ENCODE measurements at regions not wholly inside any gene's neighbourhood (a gene's known extent, or its start where the extent isn't known, plus 50 kb on each side); places are given as distances from the start of the nearest gene placed in this dataset.

- no peak for ATAC-seq
- H3K4me3 ChIP-seq = no peak overlapping the region
- no peaks in the 10 kb centered on the region for H3K4me1 ChIP-seq
- no peaks in the 10 kb centered on the region for H3K36me3 ChIP-seq
- no peaks in the 10 kb centered on the region for H3K9me3 ChIP-seq
- no peaks in the 10 kb centered on the region for H3K27me3 ChIP-seq
- TF ChIP-seq CTCF (IDR thresholded peaks at IDR 0.05) (no peak), POLR2A (IDR thresholded peaks at IDR 0.05) (no peak), EP300 (IDR thresholded peaks at IDR 0.05) (no peak), POLR2AphosphoS5 (IDR thresholded peaks at IDR 0.05) (no peak)
- no peak overlapping the region for H3K27ac ChIP-seq
These were observed 343.1 kb downstream of the CCER1 start for GRCh38 chr12:90611891-90612290.

GRCh38 chr12:90611048-90611447 is 343.9 kb downstream of the CCER1 start:
- TF ChIP-seq POLR2AphosphoS5 (IDR thresholded peaks at IDR 0.05) (no peak), CTCF (IDR thresholded peaks at IDR 0.05) (no peak), EP300 (IDR thresholded peaks at IDR 0.05) (no peak), POLR2A (IDR thresholded peaks at IDR 0.05) (no peak)
- H3K36me3 ChIP-seq = no peaks in the 10 kb centered on the region
- ATAC-seq = no peak
- no peaks in the 10 kb centered on the region for H3K4me1 ChIP-seq
- no peak overlapping the region for H3K27ac ChIP-seq
- H3K27me3 ChIP-seq = no peaks in the 10 kb centered on the region
- no peak overlapping the region for H3K4me3 ChIP-seq
- H3K9me3 ChIP-seq = no peaks in the 10 kb centered on the region
- WGBS, 2 donors (ENCODE audit: low coverage in 1 of 2) = 68 to 77% methylated on average over 3 of the region's 3 CpGs

- 67 to 86% methylated on average over 2 of the region's 2 CpGs for WGBS, 2 donors (ENCODE audit: low coverage in 1 of 2)
- Histone ChIP-seq H3K9me3 (no peaks in the 10 kb centered on the region), H3K4me3 (no peak overlapping the region), H3K27me3 (no peaks in the 10 kb centered on the region), H3K4me1 (no peaks in the 10 kb centered on the region), H3K27ac (no peak overlapping the region), H3K36me3 (no peaks in the 10 kb centered on the region)
- TF ChIP-seq POLR2AphosphoS5 (IDR thresholded peaks at IDR 0.05) = no peak
- no peak for TF ChIP-seq CTCF (IDR thresholded peaks at IDR 0.05)
- TF ChIP-seq POLR2A (IDR thresholded peaks at IDR 0.05) = no peak
- TF ChIP-seq EP300 (IDR thresholded peaks at IDR 0.05) = no peak
- ATAC-seq = no peak
These were observed 361.2 kb downstream of the CCER1 start for GRCh38 chr12:90593596-90594295.

GRCh38 chr12:90589956-90590355 is 365.0 kb downstream of the CCER1 start:
- no peak for ATAC-seq
- WGBS, 2 donors (ENCODE audit: low coverage in 1 of 2) = 90% methylated on average over 1 of the region's 1 CpG; no CpG with 5 or more reads in 1 of the 2 donors

More at GRCh38 chr12:90589956-90590355, 365.0 kb downstream of the CCER1 start:
- H3K27ac ChIP-seq = no peak overlapping the region
- no peak overlapping the region for H3K4me3 ChIP-seq
- H3K9me3 ChIP-seq = no peaks in the 10 kb centered on the region
- no peaks in the 10 kb centered on the region for H3K4me1 ChIP-seq
- TF ChIP-seq CTCF (IDR thresholded peaks at IDR 0.05) (no peak), EP300 (IDR thresholded peaks at IDR 0.05) (no peak), POLR2A (IDR thresholded peaks at IDR 0.05) (no peak), POLR2AphosphoS5 (IDR thresholded peaks at IDR 0.05) (no peak)
- no peaks in the 10 kb centered on the region for H3K36me3 ChIP-seq
- no peaks in the 10 kb centered on the region for H3K27me3 ChIP-seq

Measured in gastroesophageal sphincter (tissue), 4 donors.